H1 (cell line): ENCODE measurements at regions not wholly inside any gene's neighbourhood (a gene's known extent, or its start where the extent isn't known, plus 50 kb on each side); places are given as distances from the start of the nearest gene placed in this dataset.

ENCODE experiments used
- CTCF ChIA-PET: fragments of 300-600 bp; sonication (Branson Sonifier 250); formaldehyde crosslinking; loops from one replicate; lab custom pipeline; 2021; ENCODE audit not compliant: partially characterized antibody; lab: Charles Lee
- POLR2A ChIA-PET: fragments of 300-600 bp; sonication (Branson Sonifier 250); formaldehyde crosslinking; loops from one replicate; lab custom pipeline; 2021; ENCODE audit warnings: inconsistent platforms; ENCODE audit not compliant: partially characterized antibody; lab: Charles Lee
- DNase-seq, 2 experiments: peaks; one replicate each; pipeline versions ENCODE4 v3.0.0 to v3.0.0-alpha.2; 2010 to 2022; ENCODE audit warnings: low spot score in 2 of 2, low read depth in 1 of 2, mixed read lengths in 1 of 2
- FAIRE-seq: peaks from 2 replicates; lab custom pipeline; 2011; peaks lifted over from hg19 to GRCh38; lab: Jason Lieb, UNC
- H2AFZ ChIP-seq: 2 replicates; pipeline ENCODE4 v1.8.1; 2012; ENCODE audit warnings: low read length, inconsistent platforms
- H2AK5ac ChIP-seq: 2 replicates; pipeline ENCODE4 v1.6.1; 2013; ENCODE audit warnings: low read depth, low read length
- H2BK120ac ChIP-seq: replicated peaks from 2 replicates; pipeline ENCODE3; 2013; ENCODE audit warnings: low read depth, low read length, inconsistent platforms
- H2BK12ac ChIP-seq: 2 replicates; pipeline ENCODE4 v1.6.1; 2013; ENCODE audit warnings: low read depth, low read length
- H2BK15ac ChIP-seq: 2 replicates; pipeline ENCODE4 v1.6.1; 2013; ENCODE audit warnings: low read length
- H2BK20ac ChIP-seq: 2 replicates; pipeline ENCODE4 v1.6.1; 2013; ENCODE audit warnings: low read length
- H2BK5ac ChIP-seq: 2 replicates; pipeline ENCODE4 v1.6.1; 2013; ENCODE audit warnings: low read depth, low read length
- H3K14ac ChIP-seq: 2 replicates; pipeline ENCODE4 v1.6.1; 2013; ENCODE audit warnings: inconsistent platforms; ENCODE audit not compliant: insufficient read length
- H3K18ac ChIP-seq: 2 replicates; pipeline ENCODE4 v1.6.1; 2013; ENCODE audit warnings: low read length; ENCODE audit errors: extremely low read depth
- H3K23ac ChIP-seq: 2 replicates; pipeline ENCODE4 v1.6.1; 2013; ENCODE audit warnings: inconsistent platforms; ENCODE audit not compliant: insufficient read length
- H3K23me2 ChIP-seq: 2 replicates; pipeline ENCODE4 v1.6.1; 2013; ENCODE audit warnings: low read depth, low read length
- H3K27ac ChIP-seq: 2 replicates; pipeline ENCODE4 v1.6.1; 2011; ENCODE audit warnings: low read depth, low read length, inconsistent platforms
- H3K27me3 ChIP-seq, 4 experiments: replicated peaks in 1 of 4; 1 replicate in 1 of 4; 2 replicates in 3 of 4; pipeline versions ENCODE4 v1.6.1 to v1.8.1; 2011 to 2013; ENCODE audit warnings: low read length in 3 of 4, mild to moderate bottlenecking in 3 of 4, inconsistent platforms in 2 of 4, mixed read lengths in 2 of 4, moderate library complexity in 1 of 4; ENCODE audit not compliant: control insufficient read depth in 3 of 4, insufficient read depth in 3 of 4; ENCODE audit errors: extremely low read depth in 1 of 4
- H3K36me3 ChIP-seq, 4 experiments: 2 replicates each; pipeline versions ENCODE4 v1.6.1 to v1.8.1; 2011 to 2013; ENCODE audit warnings: mild to moderate bottlenecking in 4 of 4, low read length in 3 of 4, moderate library complexity in 2 of 4, control low read depth in 1 of 4, inconsistent platforms in 1 of 4; ENCODE audit not compliant: insufficient read depth in 4 of 4, control insufficient read depth in 2 of 4
- H3K4ac ChIP-seq: replicated peaks from 2 replicates; pipeline ENCODE3; 2013; ENCODE audit warnings: low read length, low read depth, mixed read lengths, inconsistent platforms; ENCODE audit not compliant: insufficient read length
- H3K4me1 ChIP-seq, 4 experiments: replicated peaks in 1 of 4; 1 replicate in 1 of 4; 2 replicates in 3 of 4; pipeline versions ENCODE4 v1.6.1 to v1.8.1; 2011 to 2013; ENCODE audit warnings: low read length in 3 of 4, inconsistent platforms in 2 of 4, mixed read lengths in 1 of 4; ENCODE audit not compliant: insufficient read depth in 4 of 4, control insufficient read depth in 3 of 4
- H3K4me2 ChIP-seq, 2 experiments: 2 replicates each; pipeline versions ENCODE4 v1.6.1 to v1.8.1; 2011 to 2013; ENCODE audit warnings: low read depth in 2 of 2, low read length in 2 of 2, control low read depth in 1 of 2, inconsistent platforms in 1 of 2, mild to moderate bottlenecking in 1 of 2; ENCODE audit not compliant: insufficient read depth in 1 of 2
- H3K4me3 ChIP-seq, 4 experiments: fragments of 200-600, 300-600 bp in 1 of 4; sonication (generic), shearing (Covaris generic), sonication (Bioruptor Twin) in 1 of 4; 2 replicates each; pipeline versions ENCODE4 v1.5.1 to v1.8.1; 2011 to 2016; ENCODE audit warnings: low read length in 4 of 4, low read depth in 3 of 4, control low read depth in 2 of 4, inconsistent platforms in 2 of 4, mild to moderate bottlenecking in 2 of 4, mixed read lengths in 1 of 4, moderate library complexity in 1 of 4; ENCODE audit not compliant: insufficient read depth in 2 of 4; ENCODE audit errors: extremely low read depth in 1 of 4
- H3K56ac ChIP-seq: replicated peaks from 2 replicates; pipeline ENCODE3; 2013; ENCODE audit warnings: low read depth, mild to moderate bottlenecking, mixed read lengths, low read length, inconsistent platforms; ENCODE audit not compliant: insufficient read length
- H3K79me1 ChIP-seq: 2 replicates; pipeline ENCODE4 v1.6.1; 2013; ENCODE audit warnings: low read depth, low read length, control low read depth
- H3K79me2 ChIP-seq, 2 experiments: 2 replicates each; pipeline versions ENCODE4 v1.6.1 to v1.8.1; 2012 to 2013; ENCODE audit warnings: low read length in 2 of 2, mild to moderate bottlenecking in 2 of 2, inconsistent platforms in 1 of 2; ENCODE audit not compliant: insufficient read depth in 2 of 2, control insufficient read depth in 1 of 2
- H3K9ac ChIP-seq, 4 experiments: replicated peaks in 1 of 4; 1 replicate in 1 of 4; 2 replicates in 3 of 4; pipeline versions ENCODE4 v1.6.1 to v1.8.1; 2011 to 2013; ENCODE audit warnings: low read depth in 3 of 4, low read length in 3 of 4, control low read depth in 2 of 4, mild to moderate bottlenecking in 2 of 4, moderate library complexity in 2 of 4, inconsistent platforms in 1 of 4; ENCODE audit errors: extremely low read depth in 1 of 4
- H3K9me3 ChIP-seq, 2 experiments: 2 replicates each; pipeline versions ENCODE4 v1.6.1 to v1.8.1; 2012 to 2013; ENCODE audit warnings: mild to moderate bottlenecking in 2 of 2, moderate library complexity in 2 of 2, control low read depth in 1 of 2, inconsistent platforms in 1 of 2, low read depth in 1 of 2, low read length in 1 of 2, mixed read lengths in 1 of 2; ENCODE audit not compliant: insufficient read depth in 2 of 2
- H4K20me1 ChIP-seq, 2 experiments: replicated peaks in 1 of 2; 2 replicates each; pipeline versions ENCODE3 to v1.8.1; 2011 to 2013; ENCODE audit warnings: inconsistent platforms in 2 of 2, low read length in 2 of 2, mild to moderate bottlenecking in 1 of 2; ENCODE audit not compliant: insufficient read depth in 2 of 2, control insufficient read depth in 1 of 2
- H4K5ac ChIP-seq: 2 replicates; pipeline ENCODE4 v1.6.1; 2013; ENCODE audit warnings: low read length, low read depth, mixed read lengths, inconsistent platforms; ENCODE audit not compliant: insufficient read length
- H4K8ac ChIP-seq: 2 replicates; pipeline ENCODE4 v1.8.0; 2013; ENCODE audit warnings: mild to moderate bottlenecking, moderate library complexity, low read length, inconsistent platforms; ENCODE audit not compliant: insufficient read depth; ENCODE audit errors: extremely low read depth
- H4K91ac ChIP-seq: replicated peaks from 2 replicates; pipeline ENCODE3; 2013; ENCODE audit warnings: low read length, mixed read lengths, inconsistent platforms; ENCODE audit not compliant: insufficient read length
- CEBPB ChIP-seq: IDR thresholded peaks from 2 replicates; pipeline ENCODE4 v1.6.1; 2012; ENCODE audit warnings: low read depth, low read length
- CHD2 ChIP-seq: IDR thresholded peaks from 2 replicates; pipeline ENCODE4 v1.6.1; 2012; ENCODE audit warnings: low read length, improper control_type of control experiment
- GABPA ChIP-seq: IDR thresholded peaks from 2 replicates; pipeline ENCODE4 v1.6.1; 2011; ENCODE audit warnings: mild to moderate bottlenecking, low read length, moderate library complexity, borderline replicate concordance; ENCODE audit not compliant: insufficient read depth
- KDM1A ChIP-seq: fragments of 200-600, 300-600 bp; sonication (generic); IDR thresholded peaks from 2 replicates; pipeline ENCODE4 v1.7.1; 2016; ENCODE audit warnings: mild to moderate bottlenecking, low read length, borderline replicate concordance
- KDM4A ChIP-seq: IDR thresholded peaks from one replicate; pipeline ENCODE4 v1.7.1; 2012; ENCODE audit warnings: low read depth, mild to moderate bottlenecking, moderate library complexity, low read length, inconsistent platforms; ENCODE audit not compliant: severe bottlenecking
- PHF8 ChIP-seq: fragments of 200-600 bp; sonication (generic); conservative IDR thresholded peaks from 2 replicates; pipeline ENCODE4 v1.7.1; 2012; ENCODE audit warnings: low read depth, mild to moderate bottlenecking, inconsistent platforms, low read length, moderate library complexity
- RXRA ChIP-seq: IDR thresholded peaks from 2 replicates; pipeline ENCODE4 v1.6.1; 2011; ENCODE audit warnings: low read depth, mild to moderate bottlenecking, low read length, moderate library complexity; ENCODE audit not compliant: insufficient read depth
- SAP30 ChIP-seq: fragments of 300-600 bp; sonication (generic); IDR thresholded peaks from 2 replicates; pipeline ENCODE4 v1.7.1; 2012; ENCODE audit warnings: low read length, moderate library complexity, mild to moderate bottlenecking, inconsistent platforms; ENCODE audit not compliant: insufficient read depth, insufficient replicate concordance
- SIN3A ChIP-seq, 2 experiments: IDR thresholded peaks in 1 of 2; conservative IDR thresholded peaks in 1 of 2; 2 replicates each; pipeline ENCODE4 v1.6.1; 2011 to 2012; ENCODE audit warnings: low read length in 2 of 2, improper control_type of control experiment in 1 of 2, low read depth in 1 of 2, mild to moderate bottlenecking in 1 of 2
- SRF ChIP-seq: IDR thresholded peaks from 2 replicates; pipeline ENCODE4 v1.6.1; 2011; ENCODE audit warnings: mild to moderate bottlenecking, low read depth, low read length, moderate library complexity
- ZNF274 ChIP-seq: IDR thresholded peaks from 2 replicates; pipeline ENCODE4 v1.7.0; 2012; ENCODE audit warnings: low read length, borderline replicate concordance; ENCODE audit errors: extremely low read depth
- WGBS, 2 experiments: shearing (Covaris generic) in 1 of 2; methylation state at CpG; one replicate each; pipeline versions ENCODE4 v1.1.6 to v1.1.7; 2013 to 2015; ENCODE audit warnings: low lambda C conversion rate in 2 of 2, mixed read lengths in 2 of 2, inconsistent platforms in 1 of 2, low coverage in 1 of 2, missing lambda C conversion rate in 1 of 2; ENCODE audit not compliant: insufficient replicate concordance in 2 of 2, insufficient coverage in 1 of 2, insufficient read length in 1 of 2; ENCODE audit errors: extremely low coverage in 1 of 2, missing lambda C conversion rate in 1 of 2; 5-methylcytosine and 5-hydroxymethylcytosine counted together
- TF ChIP-seq, protein P1 (sequence below): IDR thresholded peaks from 2 replicates; pipeline ENCODE4 v1.6.1; 2012; ENCODE audit warnings: inconsistent platforms

GRCh38 chr5:135263022-135263668 is 135.9 kb downstream of the MACROH2A1 start:
- no peak overlapping the region for H2BK20ac ChIP-seq
- no peak overlapping the region for H3K9ac ChIP-seq
- no peak overlapping the region for H3K4me2 ChIP-seq
- H3K4me1 ChIP-seq = no peaks in the 10 kb centered on the region
- no peak for DNase-seq
- H3K9me3 ChIP-seq = 0 out of 4 replicates have a peak, but pooled peaks cover 0 to 2% of the 10 kb centered on the region in 2 experiments
- H3K27ac ChIP-seq = no peak overlapping the region
- H4K91ac ChIP-seq = no peak overlapping the region
- H3K79me1 ChIP-seq = no peaks in the 10 kb centered on the region
- H3K18ac ChIP-seq = no peak overlapping the region
- H4K5ac ChIP-seq = no peak overlapping the region
- WGBS, 2 experiments = 83% methylated on average over 17 of the region's 17 CpGs; no CpG with 5 or more reads in 1 of the 2 experiments
- no peaks in the 10 kb centered on the region for H3K27me3 ChIP-seq
- H2AK5ac ChIP-seq = no peak overlapping the region
- H4K20me1 ChIP-seq = no peaks in the 10 kb centered on the region
- no peak overlapping the region for H3K4ac ChIP-seq
- ChIA-PET CTCF (interaction anchor here (1.2 kb wide), 1 partner anchor 163 kb away, joined by 3 read pairs; no protein-coding TSS in a partner anchor), POLR2A (no interaction called here)
- no peak overlapping the region for H3K4me3 ChIP-seq
- H2BK12ac ChIP-seq = no peak overlapping the region
- H3K79me2 ChIP-seq = no peaks in the 10 kb centered on the region
- H3K36me3 ChIP-seq = no peaks in the 10 kb centered on the region
- H3K14ac ChIP-seq = no peak overlapping the region
- no peak overlapping the region for H3K23ac ChIP-seq
- no peak overlapping the region for H2AFZ ChIP-seq
- H2BK15ac ChIP-seq = no peak overlapping the region
- no peak overlapping the region for H3K56ac ChIP-seq
- H2BK120ac ChIP-seq = no peak overlapping the region
- H2BK5ac ChIP-seq = no peak overlapping the region
- no peak for FAIRE-seq
- no peaks in the 10 kb centered on the region for H3K23me2 ChIP-seq
- H4K8ac ChIP-seq = no peak overlapping the region
- TF ChIP-seq RXRA (no peak), PHF8 (no peak), SIN3A (conservative IDR thresholded peaks at IDR 0.05 in 1 of 2, IDR thresholded peaks at IDR 0.05 in 1 of 2; ENCODE audit: low read depth in 1 of 2, low read length in 2 of 2) (no peak), ZNF274 (no peak), SAP30 (no peak), SRF (no peak), CHD2 (no peak), CEBPB (no peak), GABPA (no peak), KDM4A (no peak), KDM1A (no peak)
- TF ChIP-seq, protein P1, sequence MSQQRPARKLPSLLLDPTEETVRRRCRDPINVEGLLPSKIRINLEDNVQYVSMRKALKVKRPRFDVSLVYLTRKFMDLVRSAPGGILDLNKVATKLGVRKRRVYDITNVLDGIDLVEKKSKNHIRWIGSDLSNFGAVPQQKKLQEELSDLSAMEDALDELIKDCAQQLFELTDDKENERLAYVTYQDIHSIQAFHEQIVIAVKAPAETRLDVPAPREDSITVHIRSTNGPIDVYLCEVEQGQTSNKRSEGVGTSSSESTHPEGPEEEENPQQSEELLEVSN = no peak
